Epithelial cell of prostate (primary cell): ENCODE measurements at regions not wholly inside any gene's neighbourhood (a gene's known extent, or its start where the extent isn't known, plus 50 kb on each side); places are given as distances from the start of the nearest gene placed in this dataset.
"Not testable (repeated sequence)": the region's sequence is repeated elsewhere in the genome, so short reads cannot be mapped to it uniquely, and the experiment has no call there.

Experiments
- DNase-seq: peaks from one replicate; pipeline ENCODE4 v3.0.0-alpha.2; 2011; ENCODE audit warnings: low read depth, low spot score
- H3K27ac ChIP-seq: fragments of 450-650 bp; 2 replicates; pipeline ENCODE4 v1.5.1; 2017; ENCODE audit warnings: mild to moderate bottlenecking

GRCh38 chr10:53447576-53447975 is 675.0 kb upstream of the MBL2 start:
- no peak overlapping the region for H3K27ac ChIP-seq
- DNase-seq: no peak

- H3K27ac ChIP-seq: no peak overlapping the region
- no peak for DNase-seq
Measured at GRCh38 chr10:53441843-53442242, 669.3 kb upstream of the MBL2 start.

GRCh38 chr10:53440601-53441000 is 668.0 kb upstream of the MBL2 start:
- no peak for DNase-seq
- H3K27ac ChIP-seq: no peak overlapping the region

- H3K27ac ChIP-seq, DNase-seq: not testable (repeated sequence)
Measured at GRCh38 chr10:53439075-53439474, 666.5 kb upstream of the MBL2 start.

- no peak for DNase-seq
Measured at GRCh38 chr10:53434413-53434812, 661.8 kb upstream of the MBL2 start.

GRCh38 chr10:53432035-53432434 is 659.5 kb upstream of the MBL2 start:
- no peak overlapping the region for H3K27ac ChIP-seq
- DNase-seq: no peak

More at GRCh38 chr10:53434413-53434812, 661.8 kb upstream of the MBL2 start:
- no peak overlapping the region for H3K27ac ChIP-seq

GRCh38 chr10:53430974-53431373 is 658.4 kb upstream of the MBL2 start:
- no peak for DNase-seq

GRCh38 chr10:53430127-53430891 is 657.7 kb upstream of the MBL2 start:
- DNase-seq: no peak
- H3K27ac ChIP-seq: no peak overlapping the region

More at GRCh38 chr10:53430974-53431373, 658.4 kb upstream of the MBL2 start:
- no peak overlapping the region for H3K27ac ChIP-seq

GRCh38 chr10:53422223-53422888 is 649.8 kb upstream of the MBL2 start:
- no peak overlapping the region for H3K27ac ChIP-seq
- DNase-seq: no peak

- no peak overlapping the region for H3K27ac ChIP-seq
- no peak for DNase-seq
Measured at GRCh38 chr10:53412651-53413050, 640.1 kb upstream of the MBL2 start.

GRCh38 chr10:53406532-53406931 is 633.9 kb upstream of the MBL2 start:
- H3K27ac ChIP-seq: no peak overlapping the region
- DNase-seq: no peak

- H3K27ac ChIP-seq: no peak overlapping the region
- DNase-seq: no peak
Measured at GRCh38 chr10:53403688-53404087, 631.1 kb upstream of the MBL2 start.

GRCh38 chr10:53402594-53402993 is 630.0 kb upstream of the MBL2 start:
- no peak overlapping the region for H3K27ac ChIP-seq
- DNase-seq: no peak

- H3K27ac ChIP-seq: no peak overlapping the region
- DNase-seq: no peak
Measured at GRCh38 chr10:53401536-53401935, 629.0 kb upstream of the MBL2 start.

- H3K27ac ChIP-seq: no peak overlapping the region
- no peak for DNase-seq
Measured at GRCh38 chr10:53396876-53397275, 624.3 kb upstream of the MBL2 start.

- DNase-seq: no peak
- H3K27ac ChIP-seq: no peak overlapping the region
Measured at GRCh38 chr10:53395449-53395848, 622.9 kb upstream of the MBL2 start.

- no peak overlapping the region for H3K27ac ChIP-seq
Measured at GRCh38 chr10:53387562-53387961, 615.0 kb upstream of the MBL2 start.

GRCh38 chr10:53382543-53382942 is 610.0 kb upstream of the MBL2 start:
- no peak overlapping the region for H3K27ac ChIP-seq
- DNase-seq: no peak

More at GRCh38 chr10:53387562-53387961, 615.0 kb upstream of the MBL2 start:
- no peak for DNase-seq

GRCh38 chr10:53379956-53380355 is 607.4 kb upstream of the MBL2 start:
- DNase-seq: no peak
- H3K27ac ChIP-seq: no peak overlapping the region

GRCh38 chr10:53370347-53370746 is 597.8 kb upstream of the MBL2 start:
- no peak overlapping the region for H3K27ac ChIP-seq
- DNase-seq: no peak

- no peak overlapping the region for H3K27ac ChIP-seq
- DNase-seq: no peak
Measured at GRCh38 chr10:53361936-53362335, 589.4 kb upstream of the MBL2 start.

GRCh38 chr10:53361281-53361680 is 588.7 kb upstream of the MBL2 start:
- no peak overlapping the region for H3K27ac ChIP-seq
- no peak for DNase-seq
